AG09309 (cell line): ENCODE measurements at regions not wholly inside any gene's neighbourhood (a gene's known extent, or its start where the extent isn't known, plus 50 kb on each side); places are given as distances from the start of the nearest gene placed in this dataset.

Experiments
- DNase-seq: peaks from one replicate; pipeline ENCODE4 v3.0.0-alpha.2; 2010; ENCODE audit warnings: low read depth
- H3K4me3 ChIP-seq: 2 replicates; pipeline ENCODE4 v1.5.1; 2011; ENCODE audit warnings: mild to moderate bottlenecking, low read depth, low read length, moderate library complexity; ENCODE audit not compliant: control insufficient read depth
- CTCF ChIP-seq: IDR thresholded peaks from 2 replicates; pipeline ENCODE4 v1.5.1; 2011; ENCODE audit warnings: mild to moderate bottlenecking, low read depth, low read length, inconsistent platforms; ENCODE audit not compliant: insufficient read depth, control insufficient read depth; ENCODE audit errors: missing control alignments

GRCh38 chr7:25037325-25037724 lies 57.3 kb upstream of the OSBPL3 start:
- no peak overlapping the region for H3K4me3 ChIP-seq
- no peak for DNase-seq
- no peak for TF ChIP-seq CTCF

GRCh38 chr7:25035274-25035673 lies 55.3 kb upstream of the OSBPL3 start:
- no peak overlapping the region for H3K4me3 ChIP-seq
- no peak for DNase-seq
- TF ChIP-seq CTCF: no peak

GRCh38 chr7:25034136-25034535 lies 54.2 kb upstream of the OSBPL3 start:
- DNase-seq: no peak
- TF ChIP-seq CTCF: no peak

GRCh38 chr7:25032774-25033743 lies 53.1 kb upstream of the OSBPL3 start:
- TF ChIP-seq CTCF: no peak
- DNase-seq: no peak
- H3K4me3 ChIP-seq: no peak overlapping the region

More at GRCh38 chr7:25034136-25034535, 54.2 kb upstream of the OSBPL3 start:
- no peak overlapping the region for H3K4me3 ChIP-seq

- DNase-seq: no peak
- no peak for TF ChIP-seq CTCF
- H3K4me3 ChIP-seq: no peak overlapping the region
Measured at GRCh38 chr7:25031432-25031831, 51.5 kb upstream of the OSBPL3 start.

- no peak for DNase-seq
- no peak for TF ChIP-seq CTCF
- no peak overlapping the region for H3K4me3 ChIP-seq
Measured at GRCh38 chr7:25031007-25031406, 51.0 kb upstream of the OSBPL3 start.
